MCF 10A (cell line): ENCODE measurements at regions not wholly inside any gene's neighbourhood (a gene's known extent, or its start where the extent isn't known, plus 50 kb on each side); places are given as distances from the start of the nearest gene placed in this dataset.

Experiments used
- BruUV-seq: library from RNA; stranded (reverse); fragments of 400-500 nt; replicated peaks from 2 replicates; lab custom pipeline; 2021; lab: Mats Ljungman, UMichigan
- CTCF ChIA-PET: fragments of 300-600 bp; sonication (Branson Sonifier 250); formaldehyde crosslinking; extraction: SDS; loops from one replicate; lab custom pipeline; 2021; ENCODE audit warnings: antibody characterized with exemption, inconsistent platforms; lab: Yijun Ruan, JAX
- POLR2A ChIA-PET: fragments of 300-600, 350-650 bp; sonication (Branson Sonifier 250); formaldehyde crosslinking; extraction: SDS; loops from one replicate; lab custom pipeline; 2020; ENCODE audit warnings: antibody characterized with exemption, inconsistent platforms; lab: Yijun Ruan, JAX
- DNase-seq: peaks from one replicate; pipeline ENCODE4 v3.0.0-alpha.2; 2018; ENCODE audit not compliant: unreplicated experiment
- H3K27ac Mint-ChIP-seq: one replicate; pipeline ENCODE4 v1.8.0; 2022; ENCODE audit warnings: mild to moderate bottlenecking, low read depth, mixed read lengths; ENCODE audit not compliant: unreplicated experiment
- H3K27me3 Mint-ChIP-seq: one replicate; pipeline ENCODE4 v1.8.0; 2022; ENCODE audit warnings: mixed read lengths; ENCODE audit not compliant: insufficient read depth, unreplicated experiment
- H3K36me3 Mint-ChIP-seq: one replicate; pipeline ENCODE4 v1.8.0; 2022; ENCODE audit warnings: mild to moderate bottlenecking, moderate library complexity, mixed read lengths; ENCODE audit not compliant: insufficient read depth, unreplicated experiment
- H3K4me1 Mint-ChIP-seq: one replicate; pipeline ENCODE4 v1.8.0; 2022; ENCODE audit warnings: mixed read lengths; ENCODE audit not compliant: insufficient read depth, unreplicated experiment
- H3K4me3 Mint-ChIP-seq: one replicate; pipeline ENCODE4 v1.8.0; 2022; ENCODE audit warnings: mild to moderate bottlenecking, moderate library complexity, mixed read lengths; ENCODE audit not compliant: unreplicated experiment
- H3K9me3 Mint-ChIP-seq: one replicate; pipeline ENCODE4 v1.8.0; 2022; ENCODE audit warnings: mixed read lengths; ENCODE audit not compliant: unreplicated experiment
- intact Hi-C: fragments of 100-400 bp; cut with micrococcal nuclease; formaldehyde crosslinking; loops from 2 replicates; pipeline ENCODE4 v1.14.1; 2022
- TF ChIP-seq, protein P1 (sequence below): fragments of 200-600 bp; IDR thresholded peaks from one replicate; pipeline ENCODE4 v1.8.0; 2022; ENCODE audit warnings: antibody characterized with exemption, mild to moderate bottlenecking; ENCODE audit not compliant: unreplicated experiment

DNA sequence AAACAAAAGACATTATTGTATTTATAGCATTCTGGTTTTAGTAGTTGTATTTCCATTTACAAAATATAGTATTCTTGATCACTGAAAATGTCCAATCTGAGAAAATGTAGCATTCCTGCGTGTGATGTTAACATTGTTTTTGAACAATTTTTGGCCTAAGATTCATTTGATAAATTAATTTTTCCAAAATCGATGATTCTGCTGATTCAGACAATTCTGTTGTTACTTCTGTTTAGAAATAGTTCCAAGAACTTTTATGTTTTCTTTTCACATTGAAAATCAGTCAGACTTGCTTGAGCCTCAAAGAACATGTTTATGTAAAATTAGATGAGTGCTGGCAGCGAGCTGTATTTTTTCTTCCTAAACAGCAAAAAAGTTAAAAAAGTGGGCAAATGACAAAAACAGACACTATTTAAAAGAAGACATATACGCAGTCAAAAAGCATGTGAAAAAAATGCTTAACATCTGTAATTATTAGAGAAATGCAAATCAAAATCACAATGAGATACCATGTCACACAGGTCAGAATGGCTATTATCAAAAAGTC is 804.5 kb upstream of the MIR17HG start:
- BruUV-seq: no TSS peak
- Mint-ChIP-seq H3K27me3 (no peaks in the 10 kb centered on the region), H3K4me3 (no peak overlapping the region), H3K27ac (no peak overlapping the region), H3K9me3 (peaks cover 11% of the 10 kb centered on the region), H3K36me3 (no peaks in the 10 kb centered on the region), H3K4me1 (no peaks in the 10 kb centered on the region)
- TF ChIP-seq, protein P1, sequence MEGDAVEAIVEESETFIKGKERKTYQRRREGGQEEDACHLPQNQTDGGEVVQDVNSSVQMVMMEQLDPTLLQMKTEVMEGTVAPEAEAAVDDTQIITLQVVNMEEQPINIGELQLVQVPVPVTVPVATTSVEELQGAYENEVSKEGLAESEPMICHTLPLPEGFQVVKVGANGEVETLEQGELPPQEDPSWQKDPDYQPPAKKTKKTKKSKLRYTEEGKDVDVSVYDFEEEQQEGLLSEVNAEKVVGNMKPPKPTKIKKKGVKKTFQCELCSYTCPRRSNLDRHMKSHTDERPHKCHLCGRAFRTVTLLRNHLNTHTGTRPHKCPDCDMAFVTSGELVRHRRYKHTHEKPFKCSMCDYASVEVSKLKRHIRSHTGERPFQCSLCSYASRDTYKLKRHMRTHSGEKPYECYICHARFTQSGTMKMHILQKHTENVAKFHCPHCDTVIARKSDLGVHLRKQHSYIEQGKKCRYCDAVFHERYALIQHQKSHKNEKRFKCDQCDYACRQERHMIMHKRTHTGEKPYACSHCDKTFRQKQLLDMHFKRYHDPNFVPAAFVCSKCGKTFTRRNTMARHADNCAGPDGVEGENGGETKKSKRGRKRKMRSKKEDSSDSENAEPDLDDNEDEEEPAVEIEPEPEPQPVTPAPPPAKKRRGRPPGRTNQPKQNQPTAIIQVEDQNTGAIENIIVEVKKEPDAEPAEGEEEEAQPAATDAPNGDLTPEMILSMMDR: no peak
- intact Hi-C loops: no loop called here
- ChIA-PET CTCF (no interaction called here), POLR2A (interaction anchor here (0.6 kb wide), 1 partner anchor 324 kb away, joined by 3 read pairs; no protein-coding TSS in a partner anchor)
- no peak for DNase-seq

DNA sequence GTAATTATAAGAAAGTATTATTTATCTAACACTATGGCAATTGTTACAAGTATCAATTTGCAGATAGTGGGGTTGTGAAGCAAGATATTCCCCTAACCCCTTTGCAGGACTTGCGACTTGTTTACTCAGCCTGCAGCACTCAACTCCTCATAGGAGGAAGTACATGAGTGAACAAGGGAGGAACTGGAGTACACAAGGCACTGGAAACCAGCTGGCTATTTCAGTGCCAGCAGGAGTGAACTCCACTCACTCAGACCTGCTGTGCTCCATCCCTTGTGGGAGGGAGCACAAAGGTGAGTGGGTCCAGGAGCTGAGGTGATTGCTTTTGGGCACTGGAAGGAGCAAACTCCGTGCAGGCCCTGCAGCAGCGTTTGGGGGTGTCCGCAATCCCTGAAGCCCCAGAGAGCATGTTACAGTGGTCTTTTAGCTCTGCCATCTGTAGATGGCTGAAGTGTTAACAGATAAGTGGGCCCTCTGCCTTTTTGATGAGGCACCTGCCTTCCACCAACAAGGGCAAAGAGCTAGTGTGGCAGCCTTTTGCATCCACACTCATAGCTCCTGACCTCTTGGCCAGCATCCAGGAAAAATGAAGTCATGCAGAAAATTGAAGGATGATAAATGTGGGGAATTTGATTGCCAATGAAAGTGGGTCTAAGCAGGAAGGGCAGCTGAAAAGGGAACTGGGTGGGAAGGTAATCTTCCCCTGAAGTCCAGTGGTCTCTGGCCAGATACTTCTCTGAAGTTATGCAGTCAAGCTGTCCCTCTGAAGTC is 802.2 kb upstream of the MIR17HG start:
- Mint-ChIP-seq H3K27ac (no peak overlapping the region), H3K4me3 (no peak overlapping the region), H3K36me3 (no peaks in the 10 kb centered on the region), H3K4me1 (no peaks in the 10 kb centered on the region), H3K27me3 (no peaks in the 10 kb centered on the region), H3K9me3 (no peaks in the 10 kb centered on the region)
- ChIA-PET CTCF (interaction anchor here (0.6 kb wide), 2 partner anchors 35 to 266 kb away, joined by 3 read pairs; no protein-coding TSS in a partner anchor), POLR2A (no interaction called here)
- DNase-seq: peak; percentile 23
- TF ChIP-seq, protein P1: no peak
- intact Hi-C loops: no loop called here
- BruUV-seq: no TSS peak

DNA sequence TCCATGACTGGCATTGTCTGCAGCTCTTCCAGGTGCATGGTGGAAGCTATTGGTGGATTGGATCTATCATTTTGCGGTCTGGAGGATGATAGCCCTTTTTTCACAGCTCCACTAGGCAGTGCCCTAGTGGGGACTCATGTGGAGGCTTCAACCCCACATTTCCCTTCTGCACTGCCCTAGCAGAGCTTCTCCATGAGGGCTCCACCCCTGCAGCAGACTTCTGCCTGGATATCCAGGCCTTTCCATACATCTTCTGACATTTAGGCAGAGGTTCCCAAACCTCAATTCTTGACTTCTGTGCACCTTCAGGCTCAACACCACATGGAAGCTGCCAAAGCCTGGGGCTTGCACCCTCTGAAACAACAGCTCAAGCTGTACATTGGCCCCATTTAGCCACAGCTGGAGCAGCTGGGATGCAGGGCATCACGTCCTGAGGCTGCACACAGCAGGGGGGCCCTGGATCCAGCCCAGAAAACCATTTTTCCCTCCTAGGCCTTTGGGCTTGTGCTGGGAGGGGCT is 800.2 kb upstream of the MIR17HG start:
- DNase-seq: no peak
- BruUV-seq: no TSS peak
- TF ChIP-seq, protein P1: no peak
- Mint-ChIP-seq H3K9me3 (no peaks in the 10 kb centered on the region), H3K27me3 (no peaks in the 10 kb centered on the region), H3K4me3 (no peak overlapping the region), H3K36me3 (no peaks in the 10 kb centered on the region), H3K27ac (no peak overlapping the region), H3K4me1 (no peaks in the 10 kb centered on the region)
- intact Hi-C loops: no loop called here
- ChIA-PET POLR2A (no interaction called here), CTCF (no interaction called here)

DNA sequence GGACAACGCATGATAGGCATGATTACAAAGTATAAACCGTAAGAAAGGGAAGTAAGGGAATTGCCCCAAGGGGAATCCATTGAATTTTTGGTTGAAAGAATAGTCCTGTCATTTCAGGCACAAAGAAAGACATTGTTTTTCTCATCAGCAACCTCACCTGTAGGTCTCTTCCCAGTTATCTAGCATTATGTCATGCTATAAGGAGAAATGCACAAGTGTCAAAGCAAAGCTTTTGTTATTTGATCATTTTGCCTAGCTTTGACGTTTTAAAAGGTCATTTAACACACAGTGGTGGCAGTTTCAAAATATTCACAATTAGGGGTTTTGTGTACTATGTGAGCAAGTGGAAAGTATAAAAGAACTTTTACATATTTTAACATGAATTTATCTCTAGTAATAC is 796.2 kb upstream of the MIR17HG start:
- no peaks in the 10 kb centered on the region for H3K4me1 Mint-ChIP-seq
- no peak overlapping the region for H3K27ac Mint-ChIP-seq
- ChIA-PET POLR2A (no interaction called here), CTCF (no interaction called here)
- no peaks in the 10 kb centered on the region for H3K27me3 Mint-ChIP-seq
- H3K36me3 Mint-ChIP-seq: no peaks in the 10 kb centered on the region
- no peak for DNase-seq
- H3K4me3 Mint-ChIP-seq: no peak overlapping the region
- H3K9me3 Mint-ChIP-seq: no peaks in the 10 kb centered on the region
- BruUV-seq: no TSS peak
- TF ChIP-seq, protein P1: no peak
- intact Hi-C loops: no loop called here
